PC-3 (cell line): ENCODE measurements at regions not wholly inside any gene's neighbourhood (a gene's known extent, or its start where the extent isn't known, plus 50 kb on each side); places are given as distances from the start of the nearest gene placed in this dataset.

Experiments used
- CTCF ChIP-seq: fragments of 300-600 bp; sonication (generic); conservative IDR thresholded peaks from 2 replicates; pipeline ENCODE4 v1.5.1; 2017; ENCODE audit warnings: antibody characterized with exemption, low read depth, mild to moderate bottlenecking, low read length
- EZH2 ChIP-seq: fragments of 300-600 bp; sonication (generic); IDR thresholded peaks from one replicate; pipeline ENCODE4 v1.6.1; 2017; ENCODE audit warnings: antibody characterized with exemption, mild to moderate bottlenecking, low read length; ENCODE audit not compliant: unreplicated experiment
- EZH2phosphoT487 ChIP-seq: fragments of 300-600 bp; sonication (generic); IDR thresholded peaks from 2 replicates; pipeline ENCODE4 v1.6.1; 2018; ENCODE audit warnings: mild to moderate bottlenecking, antibody characterized with exemption, low read length, borderline replicate concordance

- no peak for TF ChIP-seq CTCF
- TF ChIP-seq EZH2: no peak
- TF ChIP-seq EZH2phosphoT487: no peak
Observed at GRCh38 chr1:192927496-192927895, 118.7 kb downstream of the RGS2 start.
